GM12878 (cell line): ENCODE measurements at regions not wholly inside any gene's neighbourhood (a gene's known extent, or its start where the extent isn't known, plus 50 kb on each side); places are given as distances from the start of the nearest gene placed in this dataset.

Experiments
- CEBPB ChIP-seq, 2 experiments: fragments of 150-350 bp in 1 of 2; IDR thresholded peaks; 2 replicates each; pipeline ENCODE4 v1.6.1; 2012 to 2014; ENCODE audit warnings: low read depth in 2 of 2, low read length in 2 of 2, borderline replicate concordance in 1 of 2, inconsistent platforms in 1 of 2
- NR2C2 ChIP-seq: IDR thresholded peaks from 2 replicates; pipeline ENCODE4 v1.6.1; 2011; ENCODE audit warnings: borderline replicate concordance, low read depth; ENCODE audit not compliant: control insufficient read depth, insufficient read length
- NR2F1 ChIP-seq: fragments of 450-650 bp; conservative IDR thresholded peaks from 2 replicates; pipeline ENCODE4 v1.6.1; 2017; ENCODE audit warnings: mild to moderate bottlenecking
- POLR2AphosphoS5 ChIP-seq: IDR thresholded peaks from 2 replicates; pipeline ENCODE4 v1.6.1; 2011; ENCODE audit warnings: mild to moderate bottlenecking, low read length, inconsistent platforms
- SP1 ChIP-seq: IDR thresholded peaks from one replicate; pipeline ENCODE4 v1.6.1; 2011; ENCODE audit warnings: low read depth, low read length
- SUZ12 ChIP-seq: fragments of 200-600 bp; sonication (generic); IDR thresholded peaks from one replicate; pipeline ENCODE4 v1.6.1; 2018; ENCODE audit warnings: antibody characterized with exemption, mild to moderate bottlenecking; ENCODE audit not compliant: unreplicated experiment
- ZNF24 ChIP-seq: fragments of 450-650 bp; IDR thresholded peaks from 2 replicates; pipeline ENCODE4 v1.6.1; 2017; ENCODE audit warnings: antibody characterized with exemption, mild to moderate bottlenecking
- TF ChIP-seq, protein P1 (sequence below): IDR thresholded peaks from 2 replicates; pipeline ENCODE4 v1.6.1; 2012; ENCODE audit warnings: mild to moderate bottlenecking, low read depth, low read length
- TF ChIP-seq, protein P2 (sequence below), 3 experiments: IDR thresholded peaks in 2 of 3; conservative IDR thresholded peaks in 1 of 3; 2 replicates each; pipeline ENCODE4 v1.5.1; 2011; ENCODE audit warnings: low read depth in 3 of 3, low read length in 3 of 3, mild to moderate bottlenecking in 3 of 3, control low read depth in 2 of 3, moderate library complexity in 2 of 3, inconsistent platforms in 1 of 3, mixed read lengths in 1 of 3; ENCODE audit not compliant: control insufficient read depth in 2 of 3, insufficient read depth in 1 of 3; ENCODE audit errors: extremely low read depth in 1 of 3

DNA sequence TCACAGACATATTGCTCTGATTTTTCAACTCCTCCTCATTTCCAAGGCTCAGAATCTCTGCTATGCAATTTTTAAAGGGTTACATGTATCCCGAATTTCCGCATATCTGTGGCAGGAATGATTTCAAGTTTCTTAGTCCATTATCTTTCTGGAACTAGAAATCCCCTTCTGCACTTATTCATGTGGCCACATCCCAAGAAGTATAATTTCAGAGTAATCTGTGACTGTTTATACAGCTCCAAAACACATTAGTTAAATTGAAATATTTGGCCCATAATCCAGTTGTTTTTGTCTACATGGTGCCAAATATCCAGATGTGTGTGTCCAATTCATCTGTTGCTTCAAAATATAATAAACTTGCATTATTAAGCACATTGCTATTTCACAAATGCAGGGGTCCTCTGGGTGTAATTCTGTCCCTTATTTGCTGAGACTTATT lies 271.2 kb downstream of the ARHGAP12 start:
- TF ChIP-seq, protein P1, sequence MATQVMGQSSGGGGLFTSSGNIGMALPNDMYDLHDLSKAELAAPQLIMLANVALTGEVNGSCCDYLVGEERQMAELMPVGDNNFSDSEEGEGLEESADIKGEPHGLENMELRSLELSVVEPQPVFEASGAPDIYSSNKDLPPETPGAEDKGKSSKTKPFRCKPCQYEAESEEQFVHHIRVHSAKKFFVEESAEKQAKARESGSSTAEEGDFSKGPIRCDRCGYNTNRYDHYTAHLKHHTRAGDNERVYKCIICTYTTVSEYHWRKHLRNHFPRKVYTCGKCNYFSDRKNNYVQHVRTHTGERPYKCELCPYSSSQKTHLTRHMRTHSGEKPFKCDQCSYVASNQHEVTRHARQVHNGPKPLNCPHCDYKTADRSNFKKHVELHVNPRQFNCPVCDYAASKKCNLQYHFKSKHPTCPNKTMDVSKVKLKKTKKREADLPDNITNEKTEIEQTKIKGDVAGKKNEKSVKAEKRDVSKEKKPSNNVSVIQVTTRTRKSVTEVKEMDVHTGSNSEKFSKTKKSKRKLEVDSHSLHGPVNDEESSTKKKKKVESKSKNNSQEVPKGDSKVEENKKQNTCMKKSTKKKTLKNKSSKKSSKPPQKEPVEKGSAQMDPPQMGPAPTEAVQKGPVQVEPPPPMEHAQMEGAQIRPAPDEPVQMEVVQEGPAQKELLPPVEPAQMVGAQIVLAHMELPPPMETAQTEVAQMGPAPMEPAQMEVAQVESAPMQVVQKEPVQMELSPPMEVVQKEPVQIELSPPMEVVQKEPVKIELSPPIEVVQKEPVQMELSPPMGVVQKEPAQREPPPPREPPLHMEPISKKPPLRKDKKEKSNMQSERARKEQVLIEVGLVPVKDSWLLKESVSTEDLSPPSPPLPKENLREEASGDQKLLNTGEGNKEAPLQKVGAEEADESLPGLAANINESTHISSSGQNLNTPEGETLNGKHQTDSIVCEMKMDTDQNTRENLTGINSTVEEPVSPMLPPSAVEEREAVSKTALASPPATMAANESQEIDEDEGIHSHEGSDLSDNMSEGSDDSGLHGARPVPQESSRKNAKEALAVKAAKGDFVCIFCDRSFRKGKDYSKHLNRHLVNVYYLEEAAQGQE, result no peak
- TF ChIP-seq SUZ12, result no peak
- TF ChIP-seq, protein P2, sequence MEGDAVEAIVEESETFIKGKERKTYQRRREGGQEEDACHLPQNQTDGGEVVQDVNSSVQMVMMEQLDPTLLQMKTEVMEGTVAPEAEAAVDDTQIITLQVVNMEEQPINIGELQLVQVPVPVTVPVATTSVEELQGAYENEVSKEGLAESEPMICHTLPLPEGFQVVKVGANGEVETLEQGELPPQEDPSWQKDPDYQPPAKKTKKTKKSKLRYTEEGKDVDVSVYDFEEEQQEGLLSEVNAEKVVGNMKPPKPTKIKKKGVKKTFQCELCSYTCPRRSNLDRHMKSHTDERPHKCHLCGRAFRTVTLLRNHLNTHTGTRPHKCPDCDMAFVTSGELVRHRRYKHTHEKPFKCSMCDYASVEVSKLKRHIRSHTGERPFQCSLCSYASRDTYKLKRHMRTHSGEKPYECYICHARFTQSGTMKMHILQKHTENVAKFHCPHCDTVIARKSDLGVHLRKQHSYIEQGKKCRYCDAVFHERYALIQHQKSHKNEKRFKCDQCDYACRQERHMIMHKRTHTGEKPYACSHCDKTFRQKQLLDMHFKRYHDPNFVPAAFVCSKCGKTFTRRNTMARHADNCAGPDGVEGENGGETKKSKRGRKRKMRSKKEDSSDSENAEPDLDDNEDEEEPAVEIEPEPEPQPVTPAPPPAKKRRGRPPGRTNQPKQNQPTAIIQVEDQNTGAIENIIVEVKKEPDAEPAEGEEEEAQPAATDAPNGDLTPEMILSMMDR (IDR thresholded peaks at IDR 0.05 in 2 of 3, conservative IDR thresholded peaks at IDR 0.05 in 1 of 3; ENCODE audit: control insufficient read depth in 2 of 3, extremely low read depth in 1 of 3, insufficient read depth in 1 of 3, low read depth in 3 of 3, low read length in 3 of 3), result no peak
- no peak for TF ChIP-seq POLR2AphosphoS5
- no peak for TF ChIP-seq NR2F1
- no peak for TF ChIP-seq SP1
- TF ChIP-seq CEBPB (IDR thresholded peaks at IDR 0.05; ENCODE audit: borderline replicate concordance in 1 of 2, low read depth in 2 of 2, low read length in 2 of 2), result no peak
- TF ChIP-seq ZNF24, result no peak
- TF ChIP-seq NR2C2, result no peak
